NB4 (cell line): ENCODE measurements at regions not wholly inside any gene's neighbourhood (a gene's known extent, or its start where the extent isn't known, plus 50 kb on each side); places are given as distances from the start of the nearest gene placed in this dataset.

Experiments
- POLR2A ChIP-seq: IDR thresholded peaks from 2 replicates; pipeline ENCODE4 v1.6.1; 2011; ENCODE audit warnings: mild to moderate bottlenecking; ENCODE audit not compliant: insufficient read length; ENCODE audit errors: extremely low read depth
- TF ChIP-seq, protein P1 (sequence below): IDR thresholded peaks from one replicate; pipeline ENCODE4 v1.5.1; 2012; ENCODE audit warnings: low read depth, low read length

DNA sequence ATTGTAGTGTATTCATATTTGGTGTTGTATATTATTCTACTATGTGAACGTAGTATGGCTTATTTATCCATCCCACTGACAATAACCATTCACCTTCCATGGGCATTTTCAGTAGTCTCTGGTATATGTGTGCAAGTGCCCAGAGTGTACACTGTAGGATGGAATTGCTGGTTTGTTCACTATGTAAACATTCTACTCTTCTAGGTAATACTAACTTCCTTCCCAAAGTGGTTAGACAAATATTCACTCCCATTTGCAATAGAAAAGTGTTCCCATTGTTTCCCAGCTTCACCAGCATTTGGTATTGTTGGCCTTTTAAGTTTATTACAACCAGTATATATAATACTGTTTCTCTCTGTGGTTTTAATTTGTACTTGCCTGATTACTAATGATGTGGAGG is 153.7 kb downstream of the C7orf25 start:
- TF ChIP-seq, protein P1, sequence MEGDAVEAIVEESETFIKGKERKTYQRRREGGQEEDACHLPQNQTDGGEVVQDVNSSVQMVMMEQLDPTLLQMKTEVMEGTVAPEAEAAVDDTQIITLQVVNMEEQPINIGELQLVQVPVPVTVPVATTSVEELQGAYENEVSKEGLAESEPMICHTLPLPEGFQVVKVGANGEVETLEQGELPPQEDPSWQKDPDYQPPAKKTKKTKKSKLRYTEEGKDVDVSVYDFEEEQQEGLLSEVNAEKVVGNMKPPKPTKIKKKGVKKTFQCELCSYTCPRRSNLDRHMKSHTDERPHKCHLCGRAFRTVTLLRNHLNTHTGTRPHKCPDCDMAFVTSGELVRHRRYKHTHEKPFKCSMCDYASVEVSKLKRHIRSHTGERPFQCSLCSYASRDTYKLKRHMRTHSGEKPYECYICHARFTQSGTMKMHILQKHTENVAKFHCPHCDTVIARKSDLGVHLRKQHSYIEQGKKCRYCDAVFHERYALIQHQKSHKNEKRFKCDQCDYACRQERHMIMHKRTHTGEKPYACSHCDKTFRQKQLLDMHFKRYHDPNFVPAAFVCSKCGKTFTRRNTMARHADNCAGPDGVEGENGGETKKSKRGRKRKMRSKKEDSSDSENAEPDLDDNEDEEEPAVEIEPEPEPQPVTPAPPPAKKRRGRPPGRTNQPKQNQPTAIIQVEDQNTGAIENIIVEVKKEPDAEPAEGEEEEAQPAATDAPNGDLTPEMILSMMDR = no peak
- TF ChIP-seq POLR2A = no peak
